ENCODE measurements at regions not wholly inside any gene's neighbourhood (a gene's known extent, or its start where the extent isn't known, plus 50 kb on each side); places are given as distances from the start of the nearest gene placed in this dataset.

GRCh38 chr1:54480525-54480848 is 67.5 kb upstream of the ACOT11 start:
- no peak for DNase-seq (ENCODE audit: low read depth)
- H3K4me3 ChIP-seq (ENCODE audit: low read depth, low read length): no peak overlapping the region
- TF ChIP-seq, protein P1, sequence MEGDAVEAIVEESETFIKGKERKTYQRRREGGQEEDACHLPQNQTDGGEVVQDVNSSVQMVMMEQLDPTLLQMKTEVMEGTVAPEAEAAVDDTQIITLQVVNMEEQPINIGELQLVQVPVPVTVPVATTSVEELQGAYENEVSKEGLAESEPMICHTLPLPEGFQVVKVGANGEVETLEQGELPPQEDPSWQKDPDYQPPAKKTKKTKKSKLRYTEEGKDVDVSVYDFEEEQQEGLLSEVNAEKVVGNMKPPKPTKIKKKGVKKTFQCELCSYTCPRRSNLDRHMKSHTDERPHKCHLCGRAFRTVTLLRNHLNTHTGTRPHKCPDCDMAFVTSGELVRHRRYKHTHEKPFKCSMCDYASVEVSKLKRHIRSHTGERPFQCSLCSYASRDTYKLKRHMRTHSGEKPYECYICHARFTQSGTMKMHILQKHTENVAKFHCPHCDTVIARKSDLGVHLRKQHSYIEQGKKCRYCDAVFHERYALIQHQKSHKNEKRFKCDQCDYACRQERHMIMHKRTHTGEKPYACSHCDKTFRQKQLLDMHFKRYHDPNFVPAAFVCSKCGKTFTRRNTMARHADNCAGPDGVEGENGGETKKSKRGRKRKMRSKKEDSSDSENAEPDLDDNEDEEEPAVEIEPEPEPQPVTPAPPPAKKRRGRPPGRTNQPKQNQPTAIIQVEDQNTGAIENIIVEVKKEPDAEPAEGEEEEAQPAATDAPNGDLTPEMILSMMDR (IDR thresholded peaks at IDR 0.05; ENCODE audit: insufficient read depth, low read depth, low read length): no peak

DNA sequence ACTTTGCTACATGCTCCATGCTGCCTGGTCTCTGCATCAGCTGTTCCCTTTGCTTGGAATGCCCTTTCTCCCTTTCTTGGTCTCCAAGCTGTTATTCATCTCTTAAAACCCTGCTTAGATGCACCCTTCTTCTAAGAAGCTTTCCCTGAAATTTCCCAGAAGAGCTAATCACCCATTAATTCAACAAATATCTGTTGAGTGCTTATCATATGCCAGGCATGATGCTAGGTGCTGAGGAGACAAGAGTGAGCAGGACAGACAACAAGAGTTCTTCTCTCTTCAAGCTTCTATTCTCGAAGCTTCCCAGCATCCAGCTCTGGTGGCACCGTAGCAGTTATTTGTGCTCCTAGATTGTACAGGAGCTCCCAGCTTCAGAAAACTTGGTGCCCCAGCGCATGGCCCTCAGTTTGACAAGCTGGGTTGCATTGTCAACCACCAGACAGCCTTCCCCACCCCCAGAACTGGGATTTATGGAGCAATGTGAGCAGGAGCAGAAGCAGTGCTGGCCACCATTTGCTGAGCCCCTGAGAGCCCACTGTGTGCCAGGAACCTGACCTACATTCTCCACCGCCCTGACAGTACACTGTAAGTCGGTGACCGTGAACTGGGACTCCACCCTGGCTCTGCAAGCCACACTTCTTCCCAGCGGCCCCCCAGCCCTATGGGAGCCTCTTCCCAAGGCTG is 68.0 kb upstream of the ACOT11 start:
- no peak for DNase-seq (ENCODE audit: low read depth)
- H3K4me3 ChIP-seq (ENCODE audit: low read depth, low read length): no peak overlapping the region
- TF ChIP-seq, protein P1 (IDR thresholded peaks at IDR 0.05; ENCODE audit: insufficient read depth, low read depth, low read length): no peak

DNA sequence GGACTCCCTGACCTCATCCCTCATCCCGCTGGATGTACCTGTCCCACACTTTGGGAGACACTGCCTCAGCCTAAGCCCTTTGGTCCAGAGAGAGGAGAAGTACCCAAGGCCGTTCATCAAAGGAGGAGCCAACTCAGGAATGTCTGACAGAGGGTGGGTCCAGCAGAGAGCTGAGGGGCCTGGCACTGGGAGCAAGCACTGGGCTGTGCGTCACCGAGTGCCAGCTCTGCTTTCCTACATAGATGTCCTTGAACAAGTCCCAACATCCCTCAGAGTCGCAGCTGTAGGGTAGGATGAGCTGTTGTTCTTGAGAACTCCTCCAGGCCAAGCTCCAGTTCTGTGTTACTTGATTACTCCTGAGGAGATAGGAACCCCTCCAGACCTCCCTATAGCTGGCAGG is 68.8 kb upstream of the ACOT11 start:
- no peak overlapping the region for H3K4me3 ChIP-seq (ENCODE audit: low read depth, low read length)
- TF ChIP-seq, protein P1 (IDR thresholded peaks at IDR 0.05; ENCODE audit: insufficient read depth, low read depth, low read length): no peak
- no peak for DNase-seq (ENCODE audit: low read depth)

GRCh38 chr1:54477153-54477561 is 70.9 kb upstream of the ACOT11 start:
- no peak overlapping the region for H3K4me3 ChIP-seq (ENCODE audit: low read depth, low read length)
- DNase-seq (ENCODE audit: low read depth): no peak
- TF ChIP-seq, protein P1 (IDR thresholded peaks at IDR 0.05; ENCODE audit: insufficient read depth, low read depth, low read length): no peak

GRCh38 chr1:54476530-54477109 is 70.4 kb upstream of the SSBP3 start:
- H3K4me3 ChIP-seq (ENCODE audit: low read depth, low read length): no peak overlapping the region
- TF ChIP-seq, protein P1 (IDR thresholded peaks at IDR 0.05; ENCODE audit: insufficient read depth, low read depth, low read length): no peak
- DNase-seq (ENCODE audit: low read depth): no peak

DNA sequence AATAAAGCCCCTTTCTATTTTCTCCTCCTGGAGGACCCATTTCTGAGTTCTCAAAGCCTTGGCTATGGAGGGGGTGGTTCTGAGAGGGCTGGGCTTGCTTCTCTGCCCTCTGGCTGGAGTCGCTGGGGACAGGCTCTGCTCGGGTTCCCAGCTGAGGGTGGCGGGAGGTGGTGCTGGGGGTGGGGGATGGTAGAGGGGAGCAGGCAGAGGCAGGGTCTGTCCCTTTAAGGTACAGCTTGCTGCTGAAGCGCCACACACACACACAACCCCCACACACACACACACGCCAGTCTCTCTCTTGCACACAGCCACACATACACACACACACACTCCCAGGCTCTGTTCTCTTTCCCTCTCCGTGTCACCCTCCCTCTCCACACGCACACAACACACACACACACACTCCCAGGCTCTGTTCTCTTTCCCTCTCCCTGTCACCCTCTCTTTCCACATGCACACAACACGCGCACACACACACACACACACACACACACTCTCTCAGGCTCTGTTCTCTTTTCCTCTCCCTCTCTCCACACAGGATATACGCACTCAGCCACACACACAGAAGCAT is 69.8 kb upstream of the SSBP3 start:
- no peak for DNase-seq (ENCODE audit: low read depth)
- TF ChIP-seq, protein P1 (IDR thresholded peaks at IDR 0.05; ENCODE audit: insufficient read depth, low read depth, low read length): no peak
- no peak overlapping the region for H3K4me3 ChIP-seq (ENCODE audit: low read depth, low read length)

All from fibroblast of villous mesenchyme (primary cell).